OCI-LY7 (cell line): ENCODE measurements at regions not wholly inside any gene's neighbourhood (a gene's known extent, or its start where the extent isn't known, plus 50 kb on each side); places are given as distances from the start of the nearest gene placed in this dataset.

Experiments used
- BruUV-seq: library from RNA; stranded (reverse); fragments of 400-500 nt; replicated peaks from 2 replicates; lab custom pipeline; 2021; lab: Mats Ljungman, UMichigan
- CTCF ChIA-PET: fragments of 300-600 bp; sonication (Branson Sonifier 250); formaldehyde crosslinking; loops from one replicate; lab custom pipeline; 2022; ENCODE audit warnings: antibody characterized with exemption; ENCODE audit not compliant: unreplicated experiment; lab: Charles Lee
- POLR2A ChIA-PET: fragments of 300-600 bp; sonication (Branson Sonifier 250); formaldehyde crosslinking; loops from one replicate; lab custom pipeline; 2022; ENCODE audit warnings: antibody characterized with exemption; lab: Charles Lee
- DNase-seq: peaks from one replicate; pipeline ENCODE4 v3.0.0-alpha.2; 2015; ENCODE audit warnings: low spot score
- H2AFZ ChIP-seq: fragments of 200-600 bp; sonication (generic), shearing (Covaris generic); 2 replicates; pipeline ENCODE4 v1.6.1; 2014; ENCODE audit warnings: mild to moderate bottlenecking, antibody characterized with exemption, low read length, moderate library complexity
- H3K27ac ChIP-seq: fragments of 200-600 bp; sonication (generic); 2 replicates; pipeline ENCODE4 v1.5.1; 2014; ENCODE audit warnings: mixed run types, low read depth, mild to moderate bottlenecking, moderate library complexity, low read length, inconsistent platforms; ENCODE audit not compliant: poor library complexity, severe bottlenecking
- H3K36me3 ChIP-seq: fragments of 200-600 bp; sonication (generic); 2 replicates; pipeline ENCODE4 v1.6.1; 2014; ENCODE audit warnings: mild to moderate bottlenecking, antibody characterized with exemption, low read length, moderate library complexity, mixed read lengths; ENCODE audit not compliant: insufficient read depth
- H3K4me1 ChIP-seq: fragments of 200-600 bp; sonication (generic); 2 replicates; pipeline ENCODE4 v1.5.1; 2014; ENCODE audit warnings: mild to moderate bottlenecking, low read length; ENCODE audit not compliant: insufficient read depth, poor library complexity, severe bottlenecking
- H3K4me2 ChIP-seq: fragments of 200-600 bp; sonication (generic); 2 replicates; pipeline ENCODE4 v1.6.1; 2014; ENCODE audit warnings: mild to moderate bottlenecking, low read length
- H3K4me3 ChIP-seq: fragments of 200-600 bp; sonication (generic); 2 replicates; pipeline ENCODE4 v1.5.1; 2014; ENCODE audit warnings: mild to moderate bottlenecking, low read depth, low read length; ENCODE audit not compliant: poor library complexity, severe bottlenecking
- H3K79me2 ChIP-seq: fragments of 200-600 bp; sonication (generic); 2 replicates; pipeline ENCODE4 v1.6.1; 2016; ENCODE audit warnings: low read depth, mild to moderate bottlenecking, low read length, moderate library complexity, mixed read lengths; ENCODE audit not compliant: insufficient read depth
- H3K9me2 ChIP-seq: fragments of 200-600 bp; sonication (generic); 2 replicates; pipeline ENCODE4 v1.6.1; 2016; ENCODE audit warnings: mild to moderate bottlenecking, low read length, mixed read lengths; ENCODE audit not compliant: insufficient read depth
- H3K9me3 ChIP-seq: fragments of 200-600 bp; sonication (generic); 2 replicates; pipeline ENCODE4 v1.6.1; 2014; ENCODE audit warnings: mild to moderate bottlenecking, mixed run types, low read length, mixed read lengths
- H4K20me1 ChIP-seq: fragments of 200-600 bp; sonication (generic); 2 replicates; pipeline ENCODE4 v1.6.1; 2014; ENCODE audit warnings: mild to moderate bottlenecking, antibody characterized with exemption, low read length, moderate library complexity, mixed read lengths; ENCODE audit not compliant: insufficient read depth
- CTCF ChIP-seq: fragments of 200-600 bp; sonication (generic); conservative IDR thresholded peaks from 2 replicates; pipeline ENCODE4 v1.5.1; 2014; ENCODE audit warnings: mild to moderate bottlenecking, antibody characterized with exemption, low read length, moderate library complexity, mixed read lengths
- EZH2phosphoT487 ChIP-seq: fragments of 200-600 bp; sonication (generic); IDR thresholded peaks from 2 replicates; pipeline ENCODE4 v1.6.1; 2018; ENCODE audit warnings: low read depth, borderline replicate concordance, mild to moderate bottlenecking, mixed run types, antibody characterized with exemption, low read length, moderate library complexity, mixed read lengths
- intact Hi-C: fragments of 100-400 bp; cut with micrococcal nuclease; formaldehyde crosslinking; loops from one replicate; pipeline ENCODE4 v1.10.0; 2022; ENCODE audit not compliant: unreplicated experiment

GRCh38 chr13:107070792-107071191 is 502.9 kb upstream of the ARGLU1 start:
- BruUV-seq: no TSS peak
- no peaks in the 10 kb centered on the region for H4K20me1 ChIP-seq
- peaks cover 5% of the 10 kb centered on the region for H3K4me1 ChIP-seq
- no peaks in the 10 kb centered on the region for H3K36me3 ChIP-seq
- no peak overlapping the region for H3K4me3 ChIP-seq
- no peaks in the 10 kb centered on the region for H3K9me3 ChIP-seq
- H3K4me2 ChIP-seq: no peak overlapping the region
- POLR2A ChIA-PET: no interaction called here
- no peak overlapping the region for H3K27ac ChIP-seq
- TF ChIP-seq CTCF (no peak), EZH2phosphoT487 (no peak)
- no peaks in the 10 kb centered on the region for H3K79me2 ChIP-seq
- no peak for DNase-seq
- no peaks in the 10 kb centered on the region for H3K9me2 ChIP-seq
- H2AFZ ChIP-seq: no peak overlapping the region
- intact Hi-C loops: no loop called here
- CTCF ChIA-PET: no interaction called here

GRCh38 chr13:107069108-107069776 is 501.3 kb upstream of the ARGLU1 start:
- H3K9me3 ChIP-seq: no peaks in the 10 kb centered on the region
- ChIA-PET POLR2A (interaction anchor here (0.7 to 1.1 kb wide), 4 partner anchors 58 to 438 kb away, joined by 3 read pairs; no protein-coding TSS in a partner anchor), CTCF (interaction anchor here (0.8 kb wide), 1 partner anchor 74 kb away, joined by 3 read pairs; no protein-coding TSS in a partner anchor)
- peak; percentile 10 for DNase-seq
- peaks cover 5% of the 10 kb centered on the region for H3K4me1 ChIP-seq
- no peaks in the 10 kb centered on the region for H4K20me1 ChIP-seq
- no peaks in the 10 kb centered on the region for H3K9me2 ChIP-seq
- H2AFZ ChIP-seq: peak overlapping the region; percentile 81
- intact Hi-C loops: no loop called here
- H3K27ac ChIP-seq: no peak overlapping the region
- no peaks in the 10 kb centered on the region for H3K79me2 ChIP-seq
- peak overlapping the region; percentile 39 for H3K4me2 ChIP-seq
- BruUV-seq: no TSS peak
- TF ChIP-seq CTCF (no peak), EZH2phosphoT487 (no peak)
- H3K4me3 ChIP-seq: no peak overlapping the region
- H3K36me3 ChIP-seq: no peaks in the 10 kb centered on the region

GRCh38 chr13:107067381-107067780 is 499.4 kb upstream of the ARGLU1 start:
- POLR2A ChIA-PET: interaction anchor here (0.7 to 1.1 kb wide), 2 partner anchors 76 to 1113 kb away, joined by 3 read pairs; no protein-coding TSS in a partner anchor
- BruUV-seq: no TSS peak

More at GRCh38 chr13:107067381-107067780, 499.4 kb upstream of the ARGLU1 start:
- Histone ChIP-seq H3K4me1 (peaks cover 5% of the 10 kb centered on the region), H2AFZ (no peak overlapping the region), H3K79me2 (no peaks in the 10 kb centered on the region), H3K27ac (no peak overlapping the region), H3K9me2 (no peaks in the 10 kb centered on the region), H3K36me3 (no peaks in the 10 kb centered on the region), H3K9me3 (no peaks in the 10 kb centered on the region), H3K4me2 (no peak overlapping the region), H3K4me3 (no peak overlapping the region), H4K20me1 (no peaks in the 10 kb centered on the region)
- DNase-seq: no peak
- intact Hi-C loops: no loop called here
- no peak for TF ChIP-seq CTCF
- TF ChIP-seq EZH2phosphoT487: no peak
- CTCF ChIA-PET: no interaction called here
